Type B pancreatic cell (in vitro differentiated cells): ENCODE measurements at regions not wholly inside any gene's neighbourhood (a gene's known extent, or its start where the extent isn't known, plus 50 kb on each side); places are given as distances from the start of the nearest gene placed in this dataset.

Experiments
- DNase-seq: peaks from one replicate; pipeline ENCODE4 v3.0.0; 2021; ENCODE audit warnings: mixed read lengths; ENCODE audit not compliant: unreplicated experiment; ENCODE audit errors: extremely low spot score
- H3K27ac Mint-ChIP-seq: 2 replicates; pipeline ENCODE4 v1.8.0; 2021; ENCODE audit warnings: mild to moderate bottlenecking, mixed read lengths
- H3K27me3 Mint-ChIP-seq: 2 replicates; pipeline ENCODE4 v1.8.0; 2021; ENCODE audit warnings: mixed read lengths
- H3K36me3 Mint-ChIP-seq: 2 replicates; pipeline ENCODE4 v1.8.0; 2021; ENCODE audit warnings: mixed read lengths
- H3K4me1 Mint-ChIP-seq: one replicate; pipeline ENCODE4 v1.8.0; 2021; ENCODE audit warnings: mixed read lengths; ENCODE audit not compliant: unreplicated experiment
- H3K4me3 Mint-ChIP-seq: 2 replicates; pipeline ENCODE4 v1.8.0; 2021; ENCODE audit warnings: mild to moderate bottlenecking, mixed read lengths
- H3K9me3 Mint-ChIP-seq: 2 replicates; pipeline ENCODE4 v1.8.0; 2021; ENCODE audit warnings: mixed read lengths
- CTCF ChIP-seq: fragments of 200-600 bp; sonication (generic); conservative IDR thresholded peaks from 2 replicates; pipeline ENCODE4 v1.5.0; 2021; ENCODE audit warnings: antibody characterized with exemption, mild to moderate bottlenecking

GRCh38 chr2:207226671-207227061, 60.9 kb upstream of the KLF7 start:
- Mint-ChIP-seq H3K27ac (peak overlapping the region; percentile 49), H3K36me3 (no peaks in the 10 kb centered on the region), H3K9me3 (no peaks in the 10 kb centered on the region), H3K4me3 (peak overlapping the region; percentile 65), H3K27me3 (peaks cover 20% of the 10 kb centered on the region), H3K4me1 (peaks cover 35% of the 10 kb centered on the region)
- no peak for TF ChIP-seq CTCF
- DNase-seq = no peak

GRCh38 chr2:207227062-207227748, 61.5 kb upstream of the KLF7 start:
- Mint-ChIP-seq H3K4me1 (peaks cover 37% of the 10 kb centered on the region), H3K27ac (peak overlapping the region; percentile 49), H3K36me3 (no peaks in the 10 kb centered on the region), H3K27me3 (peaks cover 20% of the 10 kb centered on the region), H3K9me3 (no peaks in the 10 kb centered on the region), H3K4me3 (peak overlapping the region; percentile 65)
- TF ChIP-seq CTCF = no peak
- no peak for DNase-seq

- peaks cover 20% of the 10 kb centered on the region for H3K27me3 Mint-ChIP-seq
- no peak overlapping the region for H3K4me3 Mint-ChIP-seq
- H3K27ac Mint-ChIP-seq = no peak overlapping the region
- H3K4me1 Mint-ChIP-seq = peaks cover 33% of the 10 kb centered on the region
- no peaks in the 10 kb centered on the region for H3K9me3 Mint-ChIP-seq
- no peak for DNase-seq
- no peaks in the 10 kb centered on the region for H3K36me3 Mint-ChIP-seq
- TF ChIP-seq CTCF = no peak
Observed at GRCh38 chr2:207227749-207228145, 62.0 kb upstream of the KLF7 start.

- peaks cover 29% of the 10 kb centered on the region for H3K4me1 Mint-ChIP-seq
- H3K27me3 Mint-ChIP-seq = peaks cover 20% of the 10 kb centered on the region
Observed at GRCh38 chr2:207228402-207228801, 62.7 kb upstream of the KLF7 start.

GRCh38 chr2:207229161-207229560, 63.4 kb upstream of the KLF7 start:
- Mint-ChIP-seq H3K4me3 (no peak overlapping the region), H3K4me1 (peaks cover 29% of the 10 kb centered on the region), H3K36me3 (no peaks in the 10 kb centered on the region), H3K9me3 (no peaks in the 10 kb centered on the region), H3K27me3 (peaks cover 20% of the 10 kb centered on the region), H3K27ac (no peak overlapping the region)
- no peak for DNase-seq
- no peak for TF ChIP-seq CTCF

More at GRCh38 chr2:207228402-207228801, 62.7 kb upstream of the KLF7 start:
- Mint-ChIP-seq H3K27ac (no peak overlapping the region), H3K9me3 (no peaks in the 10 kb centered on the region), H3K36me3 (no peaks in the 10 kb centered on the region), H3K4me3 (no peak overlapping the region)
- DNase-seq = no peak
- no peak for TF ChIP-seq CTCF
